HG03432 (cell line): ENCODE measurements at regions not wholly inside any gene's neighbourhood (a gene's known extent, or its start where the extent isn't known, plus 50 kb on each side); places are given as distances from the start of the nearest gene placed in this dataset.

Experiments
- ATAC-seq: cut with Tn5 transposase; IDR thresholded peaks from one replicate; pipeline ENCODE4 v1.9.1; 2021; ENCODE audit warnings: mild to moderate bottlenecking, moderate library complexity; ENCODE audit not compliant: unreplicated experiment

DNA sequence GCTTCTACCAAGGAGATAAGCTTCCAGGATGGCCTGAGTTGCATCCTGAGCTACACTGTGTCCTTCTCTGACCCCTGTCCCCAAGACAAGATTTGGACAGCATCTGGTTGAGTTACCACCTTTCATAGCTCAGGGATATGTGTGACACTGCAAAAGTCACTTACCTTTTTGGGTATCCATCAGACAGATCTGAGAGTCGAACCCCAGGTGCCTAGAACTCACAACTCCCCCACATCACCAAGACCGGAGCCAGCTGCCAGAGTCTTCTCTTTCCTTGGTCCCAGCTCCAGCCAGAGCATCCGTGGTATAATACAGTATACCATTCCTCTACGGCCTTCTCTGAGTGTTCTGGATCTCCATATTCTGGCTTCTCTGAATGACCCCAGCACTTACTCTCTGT is 133.0 kb downstream of the CD83 start:
- ATAC-seq, result no peak

DNA sequence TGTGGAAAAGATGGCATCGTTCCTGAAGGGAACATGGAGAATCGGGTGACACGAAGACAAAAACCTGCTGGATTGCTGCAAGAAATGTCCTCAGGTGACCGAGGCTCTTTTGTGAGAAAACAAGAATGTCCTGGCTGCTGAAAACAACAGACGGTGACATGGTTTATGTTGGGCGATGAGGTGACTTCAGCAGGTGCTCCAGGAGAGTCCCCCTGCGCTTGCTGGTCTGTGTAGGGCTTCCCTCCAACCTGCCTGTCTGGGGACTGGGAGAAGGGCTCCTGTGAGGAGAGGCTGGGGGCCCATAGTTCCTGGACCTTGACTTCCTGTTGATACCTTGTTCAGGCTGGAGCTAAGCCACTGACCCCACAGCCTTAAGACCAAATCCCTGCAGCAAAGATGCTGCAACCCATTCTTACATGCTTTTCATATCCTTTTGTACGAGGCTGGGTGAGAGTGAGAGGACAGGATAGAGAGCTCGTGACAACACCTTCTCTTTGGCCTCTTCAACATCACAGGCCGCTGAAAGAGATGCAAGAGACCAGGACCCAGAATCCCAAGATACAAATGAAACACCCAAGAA is 134.8 kb downstream of the CD83 start:
- ATAC-seq, result no peak

DNA sequence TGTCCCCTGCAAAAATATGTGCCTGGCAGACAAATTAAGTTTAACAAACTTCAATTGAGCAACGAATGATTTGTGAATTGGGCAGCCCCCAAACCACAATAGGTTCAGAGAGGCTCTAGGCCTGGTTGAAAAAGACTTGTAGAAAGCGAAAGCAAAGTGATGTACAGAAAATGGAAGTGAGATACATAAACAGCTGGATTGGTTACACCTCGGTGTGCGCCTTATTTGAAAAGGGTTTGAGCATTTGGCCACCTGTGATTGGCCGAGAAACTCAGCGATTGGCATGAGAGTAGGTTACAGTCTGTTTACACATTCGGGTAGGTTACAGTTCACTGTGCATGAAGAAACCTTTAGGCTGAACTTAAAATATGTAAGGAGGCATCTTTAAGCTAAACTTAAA is 136.9 kb downstream of the CD83 start:
- peak; percentile 91 for ATAC-seq

DNA sequence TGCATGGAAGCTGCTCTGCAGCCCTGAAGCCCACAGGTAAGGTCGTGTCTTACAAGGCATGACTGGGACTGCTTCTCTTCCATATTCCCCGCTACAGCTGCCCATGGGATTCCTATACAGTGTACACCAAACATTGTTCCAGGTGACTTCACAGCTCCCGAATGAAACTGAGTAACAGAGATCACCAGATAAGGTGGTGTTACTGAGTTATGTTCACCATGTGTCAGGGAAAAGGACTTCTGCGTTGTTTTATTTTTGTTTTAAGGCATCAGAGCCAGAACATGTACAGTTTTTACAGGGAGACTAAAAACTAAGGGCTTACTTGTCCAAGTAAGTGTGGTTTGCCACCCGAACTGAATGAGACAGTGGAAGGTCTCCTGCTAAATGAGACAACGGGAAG is 138.3 kb downstream of the CD83 start:
- no peak for ATAC-seq

DNA sequence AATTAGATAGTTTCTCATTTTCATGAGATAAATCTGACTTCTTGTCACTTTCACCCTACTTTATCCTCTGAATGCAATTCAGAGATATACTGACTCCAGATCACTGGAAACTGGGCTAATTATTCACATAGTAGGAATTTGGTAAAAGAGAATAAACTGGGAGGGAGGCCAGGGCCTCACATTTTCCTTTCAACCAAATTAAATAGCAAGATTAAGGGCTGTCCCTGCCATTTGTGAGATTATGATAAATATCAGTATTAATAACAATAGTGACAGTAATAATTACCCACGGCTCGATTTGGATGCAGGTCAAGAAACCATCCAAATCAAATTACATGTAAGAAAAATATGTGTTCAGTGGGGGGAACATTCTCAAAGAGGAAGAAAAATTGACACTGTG is 140.5 kb downstream of the CD83 start:
- no peak for ATAC-seq

DNA sequence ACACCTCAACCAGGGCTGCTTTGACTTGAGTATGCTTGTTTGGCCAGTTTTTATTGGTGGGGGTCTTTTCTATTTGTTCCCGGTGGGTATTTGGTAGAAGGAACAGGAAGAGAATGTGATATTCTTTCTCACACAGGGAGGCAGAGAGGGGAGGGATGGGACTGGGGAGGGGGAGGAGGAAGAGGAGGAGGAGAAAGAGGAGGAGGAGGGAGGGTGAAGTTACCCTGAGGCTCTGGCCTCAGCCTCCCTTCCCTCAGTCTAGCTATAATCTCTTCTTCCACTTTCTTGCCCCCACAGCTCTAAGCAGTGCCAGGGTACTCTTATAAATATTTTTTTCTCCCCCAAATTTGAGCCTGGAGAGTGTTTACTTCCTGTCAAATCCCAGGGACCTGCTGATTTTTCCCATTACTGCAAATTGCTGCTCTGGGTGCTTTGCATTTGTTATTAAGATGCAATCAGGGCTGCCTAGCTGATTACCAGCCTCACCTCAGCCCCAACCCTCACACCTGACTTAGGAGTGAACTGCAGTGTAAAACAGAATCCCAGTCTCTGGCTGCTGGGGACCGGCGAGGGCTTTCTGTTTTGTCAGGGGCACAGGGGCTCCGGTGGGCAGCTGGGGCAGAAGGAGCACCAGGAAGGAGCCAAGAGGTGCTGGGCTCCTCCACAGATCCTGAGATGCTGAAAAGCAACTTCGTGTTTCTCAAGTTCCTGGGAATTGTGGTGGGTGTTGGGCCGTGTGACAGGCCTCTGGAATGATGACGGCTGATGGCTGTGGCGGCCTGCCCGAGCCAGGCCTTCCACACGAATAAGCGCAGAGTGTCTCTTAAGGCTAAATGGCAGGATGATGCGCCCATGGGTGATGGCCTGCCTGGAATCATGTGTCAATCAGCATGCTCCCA is 141.4 kb downstream of the CD83 start:
- no peak for ATAC-seq

DNA sequence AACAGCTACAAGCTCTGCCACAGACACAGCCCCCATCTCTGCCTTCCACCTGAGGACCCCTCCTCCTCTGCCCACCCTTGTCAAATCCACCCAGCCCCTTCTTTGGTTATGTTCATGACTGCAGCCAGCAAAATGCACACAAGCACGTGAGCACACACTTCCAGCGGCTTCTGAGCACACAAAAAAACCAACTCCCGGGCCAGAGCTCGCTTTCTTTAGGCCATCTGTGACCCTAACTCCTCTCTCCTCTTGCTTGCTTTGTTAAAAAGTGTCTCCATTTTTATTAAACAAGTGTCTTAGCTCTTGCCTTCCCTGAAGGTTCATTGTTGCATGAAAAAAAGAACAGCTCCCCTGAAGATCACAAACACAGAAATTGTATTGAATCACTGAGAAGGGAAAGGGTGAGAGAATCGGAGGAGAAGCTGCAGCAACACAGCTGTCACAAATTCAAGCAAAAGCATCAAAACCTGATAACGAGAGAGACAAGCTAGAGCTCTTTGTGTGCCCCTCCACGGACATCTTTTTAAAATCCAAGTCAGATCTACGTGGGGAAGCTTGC is 142.1 kb downstream of the CD83 start:
- ATAC-seq, result no peak

DNA sequence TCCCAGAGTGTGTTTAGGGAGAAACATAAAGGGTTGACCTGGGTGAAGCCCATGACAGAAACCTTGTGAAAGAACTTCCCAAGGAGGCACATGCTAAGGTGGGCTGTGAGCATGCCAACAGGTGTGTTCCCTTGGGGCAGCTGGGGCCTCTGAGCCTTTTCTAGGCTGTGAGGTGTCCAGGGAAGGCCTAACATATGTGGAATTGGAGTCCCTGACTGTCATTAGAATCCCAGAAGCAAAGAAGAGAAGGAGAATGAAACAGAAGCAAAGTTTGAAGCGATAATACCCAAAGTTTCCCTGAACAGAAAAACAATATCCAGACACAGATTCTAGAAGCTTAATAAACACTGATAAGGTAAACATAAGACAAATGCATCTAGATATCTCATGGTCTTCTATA is 143.3 kb downstream of the CD83 start:
- ATAC-seq, result no peak

DNA sequence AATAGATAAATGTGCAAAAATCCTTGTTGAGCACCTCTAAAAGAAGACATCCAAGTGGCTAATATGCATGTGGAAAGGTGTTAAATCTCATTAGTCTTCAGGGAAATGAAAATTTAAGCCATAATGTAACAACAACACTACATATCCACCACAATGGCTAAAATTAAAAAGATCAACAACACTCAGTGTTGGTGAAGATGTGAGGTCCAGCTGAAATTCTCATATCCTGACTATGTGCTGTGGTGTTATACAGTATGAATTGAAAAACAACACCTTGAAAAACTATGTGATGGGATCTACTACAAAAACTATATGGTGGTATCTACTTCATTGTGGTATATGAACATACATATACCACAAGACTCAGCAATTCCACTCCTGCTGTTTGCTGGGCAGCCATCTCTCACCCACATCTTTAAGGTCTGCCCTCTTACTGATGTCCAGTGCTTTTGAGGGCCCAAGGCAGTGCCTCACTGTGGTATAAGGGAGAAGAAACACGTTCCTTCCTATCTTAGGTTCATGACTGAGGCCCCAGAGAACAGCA is 146.4 kb downstream of the CD83 start:
- no peak for ATAC-seq

DNA sequence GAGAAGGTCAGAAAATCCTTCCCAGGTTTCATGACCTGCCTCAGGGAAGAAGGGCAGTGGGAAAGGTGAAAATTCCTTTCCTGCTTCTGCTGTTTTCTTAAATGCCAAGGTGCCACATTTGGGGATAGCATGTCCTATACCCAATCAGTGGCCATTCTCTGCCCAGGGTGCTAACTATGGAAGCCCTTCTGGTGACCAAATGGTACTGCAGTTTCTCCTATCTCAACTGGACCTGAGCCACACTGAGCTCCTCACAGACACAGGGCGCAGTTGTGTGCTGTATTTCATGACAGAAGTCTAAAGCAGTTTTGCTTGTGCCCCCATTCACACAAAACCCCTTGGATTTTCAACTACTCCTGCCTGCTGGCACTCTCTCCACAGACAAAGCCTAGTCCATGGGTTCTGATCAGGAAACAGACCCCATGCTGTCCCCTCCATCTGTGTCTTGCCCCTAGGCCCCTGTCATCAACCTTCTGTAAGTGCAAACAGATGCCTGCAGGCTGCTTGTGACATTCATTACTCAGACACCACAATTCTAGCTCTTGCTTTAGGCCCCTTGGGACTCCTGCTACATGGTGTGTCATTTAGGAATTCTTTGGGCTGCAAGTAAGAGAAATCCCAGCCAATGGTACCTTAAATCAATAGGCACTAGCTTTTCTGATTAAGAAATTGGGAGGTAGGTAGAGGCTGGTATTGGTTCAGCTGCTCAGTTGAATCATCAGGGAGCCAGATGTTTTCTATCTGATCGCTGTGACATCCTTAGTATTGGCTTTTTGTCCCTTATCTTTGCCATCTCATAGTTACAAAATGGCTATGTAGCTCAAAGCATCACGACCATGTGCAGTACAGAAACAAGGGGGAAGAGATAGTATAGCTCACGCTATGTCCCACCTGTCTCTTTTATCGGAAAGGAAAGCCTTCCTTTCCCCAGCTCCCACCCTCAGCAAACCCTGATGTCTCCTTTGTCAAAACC is 147.8 kb downstream of the CD83 start:
- no peak for ATAC-seq

DNA sequence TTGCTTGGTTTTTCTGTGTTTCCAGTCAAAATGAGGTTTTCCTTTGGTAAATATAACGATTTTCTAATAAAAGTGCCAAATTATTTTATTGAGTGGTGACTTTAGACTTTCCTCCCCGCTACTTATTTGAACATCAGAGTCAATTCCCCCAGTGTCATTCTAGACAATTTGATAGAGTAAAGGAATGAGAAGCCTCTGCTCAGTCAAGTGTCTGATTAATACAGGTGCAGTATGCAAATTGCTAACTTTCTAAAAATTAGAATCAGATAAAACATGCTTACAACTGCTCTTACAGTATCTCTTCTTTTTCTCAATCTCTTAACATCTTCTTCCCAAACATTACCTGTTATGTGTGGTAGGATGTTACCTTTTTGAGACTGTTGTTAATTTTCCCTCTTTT is 148.7 kb downstream of the CD83 start:
- no peak for ATAC-seq

DNA sequence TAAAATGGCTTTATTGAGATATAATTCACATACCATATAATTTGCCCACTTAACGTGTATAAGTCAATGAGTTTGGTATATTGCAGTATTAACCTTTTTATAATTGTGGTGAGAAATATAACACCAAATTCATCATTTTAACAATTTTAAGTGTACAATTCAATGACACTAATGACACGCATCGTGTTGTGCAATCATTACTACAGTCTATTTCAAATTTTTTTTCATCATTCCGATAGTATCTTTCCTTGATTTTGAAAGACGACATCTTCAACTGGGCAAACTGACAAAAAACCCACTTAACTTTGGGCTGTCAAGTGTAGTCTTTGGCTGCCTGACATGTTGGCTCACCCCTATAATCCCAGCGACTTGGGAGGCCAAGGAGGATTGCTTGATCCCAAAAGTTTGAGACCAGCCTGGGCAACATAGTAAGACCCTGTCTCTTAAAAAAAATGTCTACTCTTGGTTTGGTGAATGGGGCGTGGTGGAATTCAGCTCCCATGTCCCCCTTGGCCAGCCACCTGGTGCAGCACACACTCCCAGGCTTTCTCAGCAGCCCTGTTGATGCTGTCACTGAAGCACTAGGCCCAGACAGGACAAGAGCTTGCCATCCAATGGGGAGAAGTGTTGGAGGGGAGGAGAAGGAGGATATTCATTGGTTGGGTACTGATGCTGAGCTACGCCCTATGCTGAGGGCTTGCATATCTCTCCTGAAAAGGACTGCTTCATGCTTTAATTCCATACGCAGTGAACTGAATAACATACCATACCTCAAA is 150.5 kb downstream of the CD83 start:
- no peak for ATAC-seq

DNA sequence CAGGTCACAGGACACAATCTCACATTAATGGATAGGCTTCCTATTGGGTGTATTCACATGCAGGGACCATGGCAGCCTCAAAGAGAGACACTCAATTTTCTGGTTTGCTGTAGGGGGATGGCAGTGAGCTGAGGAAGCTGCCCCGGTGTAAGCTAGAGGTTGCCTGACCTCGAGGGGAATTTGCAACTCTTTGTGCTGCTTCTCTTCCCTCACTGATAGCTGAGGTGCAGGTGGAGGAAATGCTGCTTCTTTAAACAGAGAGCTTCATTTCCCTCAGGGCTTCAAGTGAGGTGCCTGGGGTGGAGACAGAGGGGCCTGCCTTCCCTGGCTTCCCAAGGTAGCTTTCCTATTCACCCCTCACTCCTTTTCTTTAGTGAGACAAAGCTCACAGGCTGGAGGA is 151.9 kb downstream of the CD83 start:
- no peak for ATAC-seq

DNA sequence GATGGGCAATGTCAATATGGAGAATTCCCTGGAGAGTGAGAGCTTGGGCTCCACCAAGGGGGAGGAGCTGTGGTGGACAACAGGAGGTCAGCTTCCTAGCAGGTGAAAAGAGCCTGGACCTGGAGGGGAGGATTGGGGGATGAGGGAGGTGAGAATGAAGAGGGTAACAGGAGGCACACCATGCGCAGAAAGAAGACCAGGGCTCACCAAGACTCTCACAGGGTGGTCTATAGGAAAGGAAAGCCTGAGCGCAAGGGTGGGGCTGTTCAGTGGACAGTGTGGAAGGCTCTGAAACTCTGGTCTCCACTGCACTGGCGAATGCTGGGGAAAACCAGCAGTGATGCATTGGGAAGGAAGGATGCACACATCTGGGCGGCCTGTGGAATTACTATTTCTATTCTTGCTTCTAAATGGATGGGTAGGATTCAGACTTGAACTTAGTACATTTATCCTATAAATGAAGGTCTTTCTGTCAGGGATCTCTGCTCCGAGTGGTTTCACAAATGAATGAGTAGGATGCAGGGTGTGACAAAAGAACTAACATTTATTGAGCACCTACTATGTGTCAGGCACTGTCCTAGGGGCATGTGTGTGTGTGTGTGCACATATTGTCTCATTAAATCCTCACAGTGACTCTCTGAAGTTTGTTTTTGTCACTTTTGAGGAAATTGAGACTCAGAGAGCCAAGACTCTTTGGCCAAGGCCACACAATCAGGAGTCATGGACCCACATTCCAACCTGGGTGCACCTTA is 152.7 kb downstream of the CD83 start:
- ATAC-seq, result no peak

DNA sequence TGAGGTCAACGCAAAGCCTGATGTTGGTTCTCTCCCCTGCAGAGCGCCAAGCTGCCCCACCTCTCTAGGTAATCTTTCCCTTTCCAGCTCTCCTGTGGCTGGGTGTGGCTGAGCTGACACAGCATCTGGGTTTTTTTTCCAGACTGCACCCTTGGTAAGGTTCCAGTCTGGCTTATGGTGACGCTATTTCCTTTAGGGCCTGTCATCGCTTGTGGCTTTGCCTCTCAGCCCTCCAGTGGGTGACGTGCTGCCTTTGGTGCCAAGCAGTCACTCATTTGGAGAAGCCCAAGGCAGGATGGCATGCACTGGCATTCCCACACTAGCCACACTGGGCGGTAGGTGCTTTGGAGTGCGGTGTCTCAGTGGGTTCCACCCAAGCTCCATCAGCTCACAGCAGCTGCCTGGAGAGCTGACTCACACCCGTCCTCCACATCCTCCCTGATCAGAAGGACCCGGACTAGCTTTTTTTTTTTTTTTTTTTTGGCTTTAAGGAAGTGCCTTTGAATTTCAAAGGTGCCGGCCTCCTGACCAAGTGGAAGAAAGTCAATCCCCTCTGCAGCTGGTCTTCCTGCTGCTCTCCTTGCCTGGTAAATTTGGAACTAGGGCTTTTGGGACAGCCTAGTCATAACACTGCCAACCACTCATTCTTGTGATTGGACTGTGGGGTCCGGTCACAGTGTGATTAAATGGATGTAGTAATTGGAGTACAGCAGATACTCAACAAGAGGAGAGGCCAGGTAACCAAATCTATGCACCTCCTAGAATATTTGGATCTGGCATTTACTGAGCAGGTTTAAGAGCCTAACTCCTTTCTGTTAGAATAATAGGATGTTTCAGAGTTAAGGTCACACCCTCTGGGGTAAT is 153.6 kb downstream of the CD83 start:
- ATAC-seq, result no peak

DNA sequence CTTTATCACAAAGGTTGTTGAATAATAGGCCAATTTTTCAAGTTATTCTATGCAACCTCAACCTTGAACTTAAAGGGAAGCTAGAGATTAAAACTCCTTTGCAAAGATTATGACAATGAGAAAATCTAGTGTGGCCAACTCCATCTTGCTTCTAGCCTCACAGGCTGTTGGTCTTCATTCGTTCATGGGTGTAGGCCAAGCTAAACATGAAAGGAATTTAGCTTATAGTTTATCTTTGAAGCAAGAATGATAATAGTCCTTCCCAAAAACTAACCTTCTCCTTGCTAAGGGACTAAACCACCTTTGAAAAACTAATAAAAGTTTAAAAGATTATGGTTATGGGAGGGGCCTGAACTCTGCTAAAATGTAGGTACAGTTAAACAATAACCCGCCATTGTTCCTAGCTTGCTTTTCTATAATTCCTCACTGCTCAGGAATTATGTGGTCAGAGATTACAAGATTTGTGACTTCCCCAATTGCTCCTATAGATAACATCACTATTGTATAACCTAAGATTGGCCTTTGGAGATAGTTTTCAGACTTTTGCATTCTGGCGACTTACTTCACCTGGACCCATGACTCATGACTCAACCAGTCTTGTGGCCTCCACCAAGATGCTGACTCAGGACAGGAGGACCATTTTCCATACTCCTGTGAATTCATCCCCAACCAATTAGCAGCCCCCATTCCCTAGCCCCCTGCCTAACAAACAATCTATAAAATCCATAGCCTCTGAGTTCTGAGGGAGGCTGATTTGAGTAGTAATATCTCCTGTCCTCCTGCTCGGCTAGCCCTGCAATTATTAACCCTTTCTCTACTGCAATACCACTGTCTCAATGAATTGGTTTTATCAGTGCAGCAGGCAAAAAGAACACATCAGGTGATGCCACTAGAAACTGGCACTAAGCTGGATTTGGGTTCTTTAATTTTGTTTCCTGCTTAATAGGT is 154.5 kb downstream of the CD83 start:
- no peak for ATAC-seq

DNA sequence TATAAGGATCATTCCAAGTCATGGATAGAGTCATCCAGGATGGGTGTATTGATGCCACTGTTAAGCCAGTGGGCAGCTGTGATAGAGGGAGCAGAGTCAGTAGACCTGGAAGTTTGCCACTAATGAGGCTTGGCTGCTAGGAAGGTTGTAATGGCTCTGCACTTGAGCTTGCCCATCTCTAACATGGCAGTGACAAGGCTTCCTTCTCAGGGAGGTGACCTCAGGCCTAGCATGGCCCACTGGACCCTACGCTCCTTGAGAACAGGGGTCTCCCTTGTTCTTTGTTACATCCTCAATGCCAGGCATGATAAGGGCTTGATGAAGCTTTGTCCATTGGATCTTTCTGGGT is 155.1 kb downstream of the CD83 start:
- no peak for ATAC-seq
